Stomach (tissue), 8 donors: ENCODE measurements at regions not wholly inside any gene's neighbourhood (a gene's known extent, or its start where the extent isn't known, plus 50 kb on each side); places are given as distances from the start of the nearest gene placed in this dataset.

Source experiments
- DNase-seq, 2 donors: peaks; one replicate each; pipeline versions ENCODE4 v3.0.0 to v3.0.0-alpha.2; 2013 to 2019
- H3K27ac ChIP-seq, 5 donors: fragments of 200-600 bp in 4 of 5; sonication (generic) in 4 of 5; one replicate each; pipeline ENCODE4 v1.5.1; 2013 to 2019; ENCODE audit warnings: mild to moderate bottlenecking in 1 of 5, moderate library complexity in 1 of 5
- H3K27me3 ChIP-seq, 3 donors: fragments of 200-600 bp; sonication (generic); one replicate each; pipeline ENCODE4 v1.5.1; 2017 to 2019; ENCODE audit warnings: mixed run types in 1 of 3
- H3K36me3 ChIP-seq, 4 donors: fragments of 200-600 bp; sonication (generic); 1 replicate in 3 of 4; 2 replicates in 1 of 4; pipeline ENCODE4 v1.5.1; 2016 to 2019
- H3K4me1 ChIP-seq, 4 donors: fragments of 200-600 bp; sonication (generic); one replicate each; pipeline ENCODE4 v1.5.1; 2016 to 2019
- H3K4me3 ChIP-seq, 4 donors: fragments of 200-600 bp; sonication (generic) in 3 of 4; one replicate each; pipeline ENCODE4 v1.5.1; 2016 to 2019; ENCODE audit warnings: mild to moderate bottlenecking in 1 of 4
- H3K9me3 ChIP-seq, 4 donors: fragments of 200-600 bp; sonication (generic); one replicate each; pipeline ENCODE4 v1.5.1; 2016 to 2019
- CTCF ChIP-seq, 7 experiments: fragments of 450-650 bp in 4 of 7; fragments of 200-600 bp in 3 of 7; sonication (generic) in 3 of 7; IDR thresholded peaks; one replicate each; pipeline ENCODE4 v1.5.1; 2016 to 2019; ENCODE audit warnings: antibody characterized with exemption in 7 of 7, control low read depth in 2 of 7, mild to moderate bottlenecking in 1 of 7
- EP300 ChIP-seq: sonication (generic); formaldehyde crosslinking; IDR thresholded peaks from one replicate; pipeline ENCODE4 v1.6.1; 2017; ENCODE audit warnings: antibody characterized with exemption
- POLR2A ChIP-seq, 4 donors: fragments of 450-650 bp; IDR thresholded peaks; one replicate each; pipeline ENCODE4 v1.6.1; 2016; ENCODE audit warnings: antibody characterized with exemption in 4 of 4, control low read depth in 2 of 4, mild to moderate bottlenecking in 1 of 4, moderate library complexity in 1 of 4
- POLR2AphosphoS5 ChIP-seq, 3 donors: sonication (generic); formaldehyde crosslinking; IDR thresholded peaks; one replicate each; pipeline ENCODE4 v1.6.1; 2016; ENCODE audit warnings: antibody characterized with exemption in 3 of 3
- WGBS, 5 donors: extraction: QIAGEN DNeasy Blood & Tissue Kit in 3 of 5; methylation state at CpG; one replicate each; pipeline versions ENCODE4 v1.1.5 to v1.1.7; 2013 to 2018; 5-methylcytosine and 5-hydroxymethylcytosine counted together
- intact Hi-C: fragments of 100-400 bp; cut with DNase I; formaldehyde crosslinking; loops from one replicate; pipeline ENCODE4 v1.15.1; 2023; ENCODE audit warnings: low total_unique reads
- donor health status: healthy with polysubstance abuse.
- donor health status: Bipolar disorder and iron deficiency.
- donor health status: healthy.

- Histone ChIP-seq H3K27me3 (no peaks in the 10 kb centered on the region), H3K27ac (no peak overlapping the region), H3K36me3 (no peaks in the 10 kb centered on the region), H3K4me3 (no peak overlapping the region), H3K9me3 (no peaks in the 10 kb centered on the region), H3K4me1 (no peaks in the 10 kb centered on the region)
- WGBS, 5 donors = 81 to 85% (median 82%) methylated on average over 3 of the region's 3 CpGs
- TF ChIP-seq EP300 (no peak), POLR2A (IDR thresholded peaks at IDR 0.05) (no peak), CTCF (IDR thresholded peaks at IDR 0.05) (no peak), POLR2AphosphoS5 (IDR thresholded peaks at IDR 0.05) (no peak)
- DNase-seq = no peak
- intact Hi-C loops = no loop called here
Observed at GRCh38 chrX:4358577-4358976, 645.1 kb upstream of the PRKX start.

- TF ChIP-seq POLR2AphosphoS5 (IDR thresholded peaks at IDR 0.05) (no peak), POLR2A (IDR thresholded peaks at IDR 0.05) (no peak), EP300 (no peak), CTCF (IDR thresholded peaks at IDR 0.05) (no peak)
- intact Hi-C loops = no loop called here
- Histone ChIP-seq H3K4me1 (no peaks in the 10 kb centered on the region), H3K36me3 (no peaks in the 10 kb centered on the region), H3K4me3 (no peak overlapping the region), H3K27ac (no peak overlapping the region), H3K9me3 (no peaks in the 10 kb centered on the region), H3K27me3 (no peaks in the 10 kb centered on the region)
- DNase-seq = no peak
- WGBS, 5 donors = 72 to 81% (median 75%) methylated on average over 5 of the region's 5 CpGs
Observed at GRCh38 chrX:4322916-4323315, 609.5 kb upstream of the PRKX start.

GRCh38 chrX:4320436-4320947, 607.0 kb upstream of the PRKX start:
- Histone ChIP-seq H3K4me3 (no peak overlapping the region), H3K9me3 (no peaks in the 10 kb centered on the region), H3K27ac (no peak overlapping the region), H3K4me1 (no peaks in the 10 kb centered on the region), H3K27me3 (no peaks in the 10 kb centered on the region), H3K36me3 (no peaks in the 10 kb centered on the region)
- DNase-seq = no peak
- intact Hi-C loops = no loop called here
- TF ChIP-seq EP300 (no peak), CTCF (IDR thresholded peaks at IDR 0.05) (no peak), POLR2A (IDR thresholded peaks at IDR 0.05) (no peak), POLR2AphosphoS5 (IDR thresholded peaks at IDR 0.05) (no peak)
- 30 to 43% (median 32%) methylated on average over 9 of the region's 9 CpGs for WGBS, 5 donors

- Histone ChIP-seq H3K4me1 (no peaks in the 10 kb centered on the region), H3K27me3 (no peaks in the 10 kb centered on the region), H3K36me3 (no peaks in the 10 kb centered on the region), H3K9me3 (no peaks in the 10 kb centered on the region), H3K27ac (no peak overlapping the region), H3K4me3 (no peak overlapping the region)
- no peak for DNase-seq
- intact Hi-C loops = no loop called here
- 29 to 64% (median 51%) methylated on average over 2 of the region's 2 CpGs for WGBS, 5 donors
- TF ChIP-seq EP300 (no peak), CTCF (IDR thresholded peaks at IDR 0.05) (no peak), POLR2AphosphoS5 (IDR thresholded peaks at IDR 0.05) (no peak), POLR2A (IDR thresholded peaks at IDR 0.05) (no peak)
Observed at GRCh38 chrX:4315891-4316290, 602.4 kb upstream of the PRKX start.
